ENCODE measurements at regions not wholly inside any gene's neighbourhood (a gene's known extent, or its start where the extent isn't known, plus 50 kb on each side); places are given as distances from the start of the nearest gene placed in this dataset.

DNA sequence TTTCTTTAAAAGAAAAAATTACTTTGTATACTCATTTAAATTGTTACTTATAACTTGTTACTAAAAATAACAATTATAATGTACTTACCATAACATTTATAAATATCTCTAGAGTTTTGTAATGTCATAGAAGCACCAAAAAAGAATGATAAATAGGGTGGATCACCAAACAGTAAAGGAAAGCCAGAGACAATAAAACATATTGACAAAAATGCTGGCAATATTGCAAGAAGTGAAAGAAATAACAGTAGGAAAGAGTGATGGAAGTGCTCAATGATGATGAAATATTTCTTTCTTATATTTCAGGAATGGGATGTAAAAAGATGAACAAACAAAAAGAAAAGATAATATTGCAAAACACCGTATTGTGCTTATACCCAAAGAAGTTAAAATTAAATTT lies 301.7 kb downstream of the CENPW start:
- TF ChIP-seq, protein P1, sequence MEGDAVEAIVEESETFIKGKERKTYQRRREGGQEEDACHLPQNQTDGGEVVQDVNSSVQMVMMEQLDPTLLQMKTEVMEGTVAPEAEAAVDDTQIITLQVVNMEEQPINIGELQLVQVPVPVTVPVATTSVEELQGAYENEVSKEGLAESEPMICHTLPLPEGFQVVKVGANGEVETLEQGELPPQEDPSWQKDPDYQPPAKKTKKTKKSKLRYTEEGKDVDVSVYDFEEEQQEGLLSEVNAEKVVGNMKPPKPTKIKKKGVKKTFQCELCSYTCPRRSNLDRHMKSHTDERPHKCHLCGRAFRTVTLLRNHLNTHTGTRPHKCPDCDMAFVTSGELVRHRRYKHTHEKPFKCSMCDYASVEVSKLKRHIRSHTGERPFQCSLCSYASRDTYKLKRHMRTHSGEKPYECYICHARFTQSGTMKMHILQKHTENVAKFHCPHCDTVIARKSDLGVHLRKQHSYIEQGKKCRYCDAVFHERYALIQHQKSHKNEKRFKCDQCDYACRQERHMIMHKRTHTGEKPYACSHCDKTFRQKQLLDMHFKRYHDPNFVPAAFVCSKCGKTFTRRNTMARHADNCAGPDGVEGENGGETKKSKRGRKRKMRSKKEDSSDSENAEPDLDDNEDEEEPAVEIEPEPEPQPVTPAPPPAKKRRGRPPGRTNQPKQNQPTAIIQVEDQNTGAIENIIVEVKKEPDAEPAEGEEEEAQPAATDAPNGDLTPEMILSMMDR (conservative IDR thresholded peaks at IDR 0.05; ENCODE audit: control insufficient read depth, insufficient read depth, low read depth, low read length) = no peak
- DNase-seq (ENCODE audit: low read depth) = no peak
- H3K4me3 ChIP-seq (ENCODE audit: control insufficient read depth, low read depth, low read length) = no peak overlapping the region

DNA sequence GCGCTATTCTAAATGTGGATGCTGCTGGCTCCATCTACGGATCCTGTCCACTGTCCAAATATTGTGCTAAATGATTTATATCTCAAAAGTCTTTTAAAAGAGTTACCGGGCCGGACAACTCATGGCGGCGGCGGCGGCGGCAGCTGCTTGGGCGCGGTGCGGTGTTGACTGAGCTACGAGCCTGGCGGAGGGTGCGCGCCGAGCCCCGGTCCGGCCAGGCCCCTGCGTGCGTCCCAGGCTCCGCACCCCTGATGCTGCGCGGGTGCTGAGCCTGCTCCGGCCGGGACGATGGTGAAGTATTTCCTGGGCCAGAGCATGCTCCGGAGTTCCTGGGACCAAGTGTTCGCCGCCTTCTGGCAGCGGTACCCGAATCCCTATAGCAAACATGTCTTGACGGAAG lies 303.4 kb downstream of the CENPW start:
- H3K4me3 ChIP-seq (ENCODE audit: control insufficient read depth, low read depth, low read length) = no peak overlapping the region
- TF ChIP-seq, protein P1 (conservative IDR thresholded peaks at IDR 0.05; ENCODE audit: control insufficient read depth, insufficient read depth, low read depth, low read length) = no peak
- DNase-seq (ENCODE audit: low read depth) = no peak

DNA sequence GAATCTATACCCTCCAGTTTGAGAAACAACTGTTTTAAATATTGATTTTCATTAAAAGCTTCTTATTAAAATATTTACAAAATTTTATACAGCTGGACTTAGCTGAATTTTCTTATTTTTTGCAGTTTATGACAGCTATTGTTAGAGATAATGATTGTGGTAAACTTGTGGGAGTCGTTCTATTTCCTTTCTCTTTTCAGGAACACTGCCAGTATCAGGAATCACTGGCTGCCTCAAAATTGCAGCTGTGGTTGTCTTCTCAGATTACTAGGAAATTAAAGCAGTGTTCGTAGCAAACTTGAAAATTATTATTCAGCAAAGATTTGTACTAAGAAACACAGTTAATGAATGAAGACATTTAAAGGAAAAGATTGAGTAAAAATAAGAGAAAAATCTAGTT lies 311.0 kb downstream of the CENPW start:
- H3K4me3 ChIP-seq (ENCODE audit: control insufficient read depth, low read depth, low read length) = no peak overlapping the region
- TF ChIP-seq, protein P1 (conservative IDR thresholded peaks at IDR 0.05; ENCODE audit: control insufficient read depth, insufficient read depth, low read depth, low read length) = no peak
- DNase-seq (ENCODE audit: low read depth) = peak; percentile 43

DNA sequence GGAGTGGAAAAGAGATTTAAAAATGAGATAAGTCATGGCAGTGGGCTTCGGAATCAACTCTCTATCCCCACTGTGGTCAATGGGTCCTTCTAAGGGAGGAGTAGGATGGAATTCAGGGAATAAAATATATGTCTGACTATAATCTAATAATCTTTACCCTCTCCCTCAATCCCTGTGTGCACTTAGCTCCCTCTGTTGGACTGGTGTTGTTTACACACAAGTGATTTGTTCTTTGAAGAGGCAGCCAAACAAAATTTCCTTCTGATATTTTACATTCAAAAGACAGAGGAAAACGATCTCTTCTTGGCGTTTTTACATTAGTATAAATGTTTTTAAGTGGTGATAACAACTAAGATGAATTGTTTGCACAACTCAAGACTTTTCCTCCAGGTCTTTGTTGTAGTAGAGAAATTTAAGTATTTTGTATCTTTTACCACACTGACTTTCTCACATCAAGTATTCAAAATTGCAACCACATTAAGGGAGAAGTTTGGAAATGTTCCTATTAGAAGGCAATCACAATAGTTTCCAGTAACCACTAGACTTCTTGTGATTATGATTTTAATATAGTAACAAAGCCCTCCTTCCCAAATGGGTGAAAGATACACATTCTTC lies 317.8 kb downstream of the CENPW start:
- no peak overlapping the region for H3K4me3 ChIP-seq (ENCODE audit: control insufficient read depth, low read depth, low read length)
- TF ChIP-seq, protein P1 (conservative IDR thresholded peaks at IDR 0.05; ENCODE audit: control insufficient read depth, insufficient read depth, low read depth, low read length) = peak; percentile 80
- DNase-seq (ENCODE audit: low read depth) = peak; percentile 71

DNA sequence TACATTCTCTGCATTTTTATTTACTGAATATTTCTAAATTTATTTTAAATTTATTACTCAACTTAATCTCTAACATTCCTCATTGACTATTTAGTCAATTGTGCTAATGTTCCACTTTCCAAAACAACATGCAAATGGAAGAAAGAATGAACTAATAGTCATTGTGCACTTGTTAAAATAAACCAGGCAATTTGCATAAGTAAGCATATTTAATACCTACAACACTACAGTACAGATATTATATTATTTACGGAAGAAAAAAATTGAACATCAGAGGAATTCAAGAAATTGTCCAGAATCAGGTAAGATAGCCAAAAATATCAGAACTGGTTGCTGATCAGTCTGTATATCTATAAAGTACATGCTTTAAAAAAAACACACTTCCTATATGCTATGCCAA lies 320.5 kb downstream of the CENPW start:
- DNase-seq (ENCODE audit: low read depth) = no peak
- TF ChIP-seq, protein P1 (conservative IDR thresholded peaks at IDR 0.05; ENCODE audit: control insufficient read depth, insufficient read depth, low read depth, low read length) = no peak
- H3K4me3 ChIP-seq (ENCODE audit: control insufficient read depth, low read depth, low read length) = no peak overlapping the region

DNA sequence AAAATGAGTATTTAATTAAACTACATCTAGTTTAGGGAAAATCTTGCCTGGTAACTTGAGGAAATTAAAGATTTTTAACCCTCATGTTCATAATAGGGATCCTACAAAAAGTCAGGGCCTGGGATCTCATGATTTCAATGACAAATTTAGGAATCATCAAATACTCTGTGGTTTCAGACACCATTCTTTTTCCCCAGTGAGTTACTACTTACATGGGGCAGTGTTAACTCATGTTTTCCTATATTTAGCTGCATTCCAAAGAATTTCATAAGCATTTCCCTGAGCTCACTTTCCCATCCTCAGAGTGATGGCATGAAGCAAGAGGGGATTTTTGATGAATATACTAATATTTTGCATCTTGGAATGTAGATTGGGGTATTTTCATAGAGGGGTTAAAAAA lies 321.7 kb downstream of the CENPW start:
- TF ChIP-seq, protein P1 (conservative IDR thresholded peaks at IDR 0.05; ENCODE audit: control insufficient read depth, insufficient read depth, low read depth, low read length) = no peak
- H3K4me3 ChIP-seq (ENCODE audit: control insufficient read depth, low read depth, low read length) = no peak overlapping the region
- DNase-seq (ENCODE audit: low read depth) = peak; percentile 92

DNA sequence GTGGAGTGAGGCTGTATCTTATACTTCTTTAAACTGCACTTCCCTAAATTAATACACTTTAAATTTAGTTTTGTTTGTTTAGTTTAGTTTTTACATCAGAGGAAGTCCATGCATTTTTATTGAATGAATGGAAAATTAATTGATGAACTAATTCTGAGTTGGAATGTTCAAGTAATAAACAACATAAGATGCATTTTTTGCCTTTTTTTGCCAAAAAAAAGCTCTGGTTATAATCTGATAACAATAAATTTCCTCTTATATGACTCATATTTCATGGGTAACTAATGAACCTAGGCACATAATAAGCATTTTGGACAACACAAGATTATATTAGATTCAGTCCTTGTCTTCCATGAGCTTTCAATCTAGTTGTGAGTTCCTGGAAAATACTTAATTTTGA lies 323.1 kb downstream of the CENPW start:
- H3K4me3 ChIP-seq (ENCODE audit: control insufficient read depth, low read depth, low read length) = no peak overlapping the region
- peak; percentile 43 for DNase-seq (ENCODE audit: low read depth)
- TF ChIP-seq, protein P1 (conservative IDR thresholded peaks at IDR 0.05; ENCODE audit: control insufficient read depth, insufficient read depth, low read depth, low read length) = no peak

Data from fibroblast of mammary gland (primary cell).